ENCODE measurements at regions not wholly inside any gene's neighbourhood (a gene's known extent, or its start where the extent isn't known, plus 50 kb on each side); places are given as distances from the start of the nearest gene placed in this dataset.

DNA sequence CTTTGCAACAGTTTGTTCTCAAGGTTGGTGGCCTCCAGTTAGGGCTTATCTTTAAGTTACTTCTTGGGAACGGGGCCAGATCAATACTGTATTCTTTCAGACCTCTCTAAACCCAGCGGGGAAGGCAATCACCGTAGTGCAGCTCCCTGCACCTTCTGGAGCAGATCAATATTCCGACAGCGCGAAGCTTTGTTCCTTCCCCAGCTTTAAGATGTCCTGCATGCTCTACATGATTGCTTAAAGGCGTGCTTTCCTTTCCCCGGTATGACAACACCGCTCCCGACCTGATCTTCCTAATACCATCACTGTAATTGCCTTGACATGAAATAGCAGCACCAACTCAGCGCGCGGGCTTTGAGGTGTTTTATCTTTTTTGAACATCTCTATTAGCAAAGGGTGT lies 755.2 kb downstream of the NR2F2 start:
- H3K4me1 ChIP-seq, result no peaks in the 10 kb centered on the region
- DNase-seq (no peak), ATAC-seq (no peak)
- H3K36me3 ChIP-seq, result no peaks in the 10 kb centered on the region
- no peak overlapping the region for H3K4me3 ChIP-seq
- TF ChIP-seq POLR2A (IDR thresholded peaks at IDR 0.05), result no peak
- TF ChIP-seq, protein P1, sequence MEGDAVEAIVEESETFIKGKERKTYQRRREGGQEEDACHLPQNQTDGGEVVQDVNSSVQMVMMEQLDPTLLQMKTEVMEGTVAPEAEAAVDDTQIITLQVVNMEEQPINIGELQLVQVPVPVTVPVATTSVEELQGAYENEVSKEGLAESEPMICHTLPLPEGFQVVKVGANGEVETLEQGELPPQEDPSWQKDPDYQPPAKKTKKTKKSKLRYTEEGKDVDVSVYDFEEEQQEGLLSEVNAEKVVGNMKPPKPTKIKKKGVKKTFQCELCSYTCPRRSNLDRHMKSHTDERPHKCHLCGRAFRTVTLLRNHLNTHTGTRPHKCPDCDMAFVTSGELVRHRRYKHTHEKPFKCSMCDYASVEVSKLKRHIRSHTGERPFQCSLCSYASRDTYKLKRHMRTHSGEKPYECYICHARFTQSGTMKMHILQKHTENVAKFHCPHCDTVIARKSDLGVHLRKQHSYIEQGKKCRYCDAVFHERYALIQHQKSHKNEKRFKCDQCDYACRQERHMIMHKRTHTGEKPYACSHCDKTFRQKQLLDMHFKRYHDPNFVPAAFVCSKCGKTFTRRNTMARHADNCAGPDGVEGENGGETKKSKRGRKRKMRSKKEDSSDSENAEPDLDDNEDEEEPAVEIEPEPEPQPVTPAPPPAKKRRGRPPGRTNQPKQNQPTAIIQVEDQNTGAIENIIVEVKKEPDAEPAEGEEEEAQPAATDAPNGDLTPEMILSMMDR (IDR thresholded peaks at IDR 0.05 in 4 of 5, conservative IDR thresholded peaks at IDR 0.05 in 1 of 5), result no peak
- H3K27ac ChIP-seq, result no peak overlapping the region
- intact Hi-C loops (cut with DNase I; ENCODE audit: low total_unique reads) (no loop called here), in situ Hi-C loops (cut with MboI; ENCODE audit: low sequenced_read_pairs in 4 of 4) (no loop called here)
- H3K9me3 ChIP-seq, result no peaks in the 10 kb centered on the region
- H3K27me3 ChIP-seq, result no peaks in the 10 kb centered on the region

- H3K4me3 ChIP-seq, result no peak overlapping the region
Observed at GRCh38 chr15:97087006-97087741, 756.7 kb downstream of the NR2F2 start.

DNA sequence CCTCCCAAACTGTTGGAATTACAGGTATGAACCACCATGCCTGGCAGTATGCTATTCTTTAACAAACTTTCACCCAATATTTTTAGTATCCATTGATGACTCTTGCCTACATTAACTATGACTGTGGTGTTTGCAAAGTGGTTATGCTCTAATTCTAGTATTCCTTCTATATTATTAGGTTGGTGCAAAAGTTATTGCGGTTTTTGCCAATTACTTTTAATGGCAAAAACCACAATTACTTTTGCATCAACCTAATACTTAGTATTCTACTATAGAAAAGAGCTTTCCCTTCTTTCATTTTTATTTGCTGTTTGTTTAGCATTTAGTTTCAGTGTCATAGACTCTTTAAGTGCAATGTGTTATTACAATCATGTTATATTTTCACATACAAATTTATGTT lies 760.6 kb downstream of the NR2F2 start:
- intact Hi-C loops (cut with DNase I; ENCODE audit: low total_unique reads), result no loop called here
- in situ Hi-C loops (cut with MboI; ENCODE audit: low sequenced_read_pairs in 4 of 4), result no loop called here
- no peak for TF ChIP-seq POLR2A (IDR thresholded peaks at IDR 0.05)
- TF ChIP-seq, protein P1 (IDR thresholded peaks at IDR 0.05 in 4 of 5, conservative IDR thresholded peaks at IDR 0.05 in 1 of 5), result no peak
- Histone ChIP-seq H3K27me3 (no peaks in the 10 kb centered on the region), H3K36me3 (no peaks in the 10 kb centered on the region), H3K4me1 (no peaks in the 10 kb centered on the region), H3K4me3 (no peak overlapping the region), H3K9me3 (no peaks in the 10 kb centered on the region), H3K27ac (no peak overlapping the region)
- DNase-seq (no peak), ATAC-seq (no peak)

More at GRCh38 chr15:97087006-97087741, 756.7 kb downstream of the NR2F2 start:
- Histone ChIP-seq H3K9me3 (no peaks in the 10 kb centered on the region), H3K36me3 (no peaks in the 10 kb centered on the region), H3K27me3 (no peaks in the 10 kb centered on the region), H3K4me1 (no peaks in the 10 kb centered on the region), H3K27ac (no peak overlapping the region)
- ATAC-seq (no peak), DNase-seq (no peak)
- TF ChIP-seq POLR2A (IDR thresholded peaks at IDR 0.05), result no peak
- TF ChIP-seq, protein P1 (IDR thresholded peaks at IDR 0.05 in 4 of 5, conservative IDR thresholded peaks at IDR 0.05 in 1 of 5), result no peak
- intact Hi-C loops (cut with DNase I; ENCODE audit: low total_unique reads), result no loop called here
- in situ Hi-C loops (cut with MboI; ENCODE audit: low sequenced_read_pairs in 4 of 4), result no loop called here

DNA sequence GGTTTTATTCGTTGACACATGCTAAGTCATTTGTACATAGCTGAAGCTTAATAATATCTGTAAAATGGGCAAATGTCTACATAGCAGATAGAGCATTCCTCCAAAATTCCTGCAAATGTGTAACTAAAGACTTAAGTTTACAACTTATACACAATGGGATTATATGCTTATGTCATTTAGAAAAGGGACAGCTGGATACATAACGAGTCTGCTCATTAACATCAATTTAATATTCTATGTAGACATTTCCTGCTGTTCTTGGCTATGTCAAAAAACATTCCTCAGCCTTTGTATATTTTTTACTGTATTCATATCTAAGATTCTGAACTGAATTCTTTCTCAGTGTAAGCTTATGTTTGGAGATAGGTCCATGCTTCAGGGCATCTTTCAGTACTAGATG lies 762.2 kb downstream of the NR2F2 start:
- Histone ChIP-seq H3K36me3 (no peaks in the 10 kb centered on the region), H3K27ac (no peak overlapping the region), H3K4me3 (no peak overlapping the region), H3K27me3 (no peaks in the 10 kb centered on the region), H3K9me3 (no peaks in the 10 kb centered on the region), H3K4me1 (no peaks in the 10 kb centered on the region)
- in situ Hi-C loops (cut with MboI; ENCODE audit: low sequenced_read_pairs in 4 of 4), result no loop called here
- TF ChIP-seq, protein P1 (IDR thresholded peaks at IDR 0.05 in 4 of 5, conservative IDR thresholded peaks at IDR 0.05 in 1 of 5), result no peak
- no peak for TF ChIP-seq POLR2A (IDR thresholded peaks at IDR 0.05)
- intact Hi-C loops (cut with DNase I; ENCODE audit: low total_unique reads), result no loop called here
- ATAC-seq (no peak), DNase-seq (no peak)

All from gastrocnemius medialis (tissue), 4 donors.